ENCODE measurements at regions not wholly inside any gene's neighbourhood (a gene's known extent, or its start where the extent isn't known, plus 50 kb on each side); places are given as distances from the start of the nearest gene placed in this dataset.

DNA sequence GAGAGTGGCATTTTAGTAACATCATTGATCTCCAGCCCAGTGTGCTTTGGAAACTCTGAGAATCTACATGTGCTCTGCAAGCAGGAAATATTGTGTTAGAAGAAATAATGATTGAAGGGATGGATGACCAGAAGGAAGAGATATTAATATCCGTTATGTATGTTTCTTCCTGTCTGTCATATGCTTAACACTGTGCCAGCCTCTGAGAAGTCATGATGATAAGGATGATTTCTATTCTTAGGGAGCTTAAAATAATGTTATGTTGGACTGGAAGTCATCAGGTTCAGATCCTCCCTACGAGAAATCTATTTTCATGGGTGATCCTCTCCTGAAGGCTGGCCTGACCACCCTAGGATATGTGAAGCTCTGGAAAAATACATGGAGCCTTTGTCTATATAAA is 192.4 kb upstream of the GORAB start:
- TF ChIP-seq EZH2 (IDR thresholded peaks at IDR 0.05; ENCODE audit: low read length), result no peak
- no peak for TF ChIP-seq CTCF (optimal IDR thresholded peaks at IDR 0.05 in 1 of 3, IDR thresholded peaks at IDR 0.05 in 1 of 3, conservative IDR thresholded peaks at IDR 0.05 in 1 of 3; ENCODE audit: extremely low read depth in 1 of 3, insufficient read depth in 2 of 3, low read length in 3 of 3)
- H3K4me1 ChIP-seq (ENCODE audit: control insufficient read depth, extremely low read depth, insufficient read depth, low read length), result no peaks in the 10 kb centered on the region

GRCh38 chr1:170340308-170340707 is 191.7 kb upstream of the GORAB start:
- no peak overlapping the region for H3K4me3 ChIP-seq (ENCODE audit: control insufficient read depth in 2 of 3, extremely low read depth in 1 of 3, insufficient read depth in 2 of 3, low read depth in 1 of 3, low read length in 3 of 3)
- no peak overlapping the region for H3K4me2 ChIP-seq (ENCODE audit: control insufficient read depth, extremely low read depth, insufficient read depth, low read depth, low read length)
- no peaks in the 10 kb centered on the region for H3K79me2 ChIP-seq (ENCODE audit: control insufficient read depth, insufficient read depth, low read length)
- H3K27me3 ChIP-seq (ENCODE audit: control insufficient read depth, extremely low read depth, insufficient read depth, low read length), result no peaks in the 10 kb centered on the region
- DNase-seq (ENCODE audit: low read depth, low spot score), result no peak
- no peaks in the 10 kb centered on the region for H3K4me1 ChIP-seq (ENCODE audit: control insufficient read depth, extremely low read depth, insufficient read depth, low read length)
- H3K36me3 ChIP-seq (ENCODE audit: control insufficient read depth in 2 of 2, extremely low read depth in 1 of 2, insufficient read depth in 2 of 2, low read length in 2 of 2), result no peaks in the 10 kb centered on the region
- no peak overlapping the region for H3K9ac ChIP-seq (ENCODE audit: control insufficient read depth, extremely low read depth, insufficient read depth, low read length)
- TF ChIP-seq CTCF (optimal IDR thresholded peaks at IDR 0.05 in 1 of 3, IDR thresholded peaks at IDR 0.05 in 1 of 3, conservative IDR thresholded peaks at IDR 0.05 in 1 of 3; ENCODE audit: extremely low read depth in 1 of 3, insufficient read depth in 2 of 3, low read length in 3 of 3), result no peak
- TF ChIP-seq EZH2 (IDR thresholded peaks at IDR 0.05; ENCODE audit: low read length), result no peak
- no peak overlapping the region for H2AFZ ChIP-seq (ENCODE audit: control insufficient read depth, low read length)
- H4K20me1 ChIP-seq (ENCODE audit: control insufficient read depth, extremely low read depth, insufficient read depth, low read length), result no peaks in the 10 kb centered on the region
- no peaks in the 10 kb centered on the region for H3K9me1 ChIP-seq (ENCODE audit: control insufficient read depth, extremely low read depth, insufficient read depth, low read length)
- H3K9me3 ChIP-seq (ENCODE audit: control insufficient read depth, low read depth, low read length), result no peaks in the 10 kb centered on the region
- dilution Hi-C loops (cut with MboI; ENCODE audit: extremely low pct_ligation_motif_present, low sequenced_read_pairs), result no loop called here
- H3K27ac ChIP-seq (ENCODE audit: control insufficient read depth, insufficient read depth, low read length), result no peak overlapping the region
- FAIRE-seq, result no peak

More for the DNA sequence above, 192.4 kb upstream of the GORAB start:
- Histone ChIP-seq H4K20me1 (ENCODE audit: control insufficient read depth, extremely low read depth, insufficient read depth, low read length) (no peaks in the 10 kb centered on the region), H3K36me3 (ENCODE audit: control insufficient read depth in 2 of 2, extremely low read depth in 1 of 2, insufficient read depth in 2 of 2, low read length in 2 of 2) (no peaks in the 10 kb centered on the region), H3K9me3 (ENCODE audit: control insufficient read depth, low read depth, low read length) (no peaks in the 10 kb centered on the region), H3K79me2 (ENCODE audit: control insufficient read depth, insufficient read depth, low read length) (no peaks in the 10 kb centered on the region), H3K4me3 (ENCODE audit: control insufficient read depth in 2 of 3, extremely low read depth in 1 of 3, insufficient read depth in 2 of 3, low read depth in 1 of 3, low read length in 3 of 3) (no peak overlapping the region), H2AFZ (ENCODE audit: control insufficient read depth, low read length) (no peak overlapping the region), H3K27ac (ENCODE audit: control insufficient read depth, insufficient read depth, low read length) (no peak overlapping the region), H3K4me2 (ENCODE audit: control insufficient read depth, extremely low read depth, insufficient read depth, low read depth, low read length) (no peak overlapping the region), H3K27me3 (ENCODE audit: control insufficient read depth, extremely low read depth, insufficient read depth, low read length) (no peaks in the 10 kb centered on the region), H3K9ac (ENCODE audit: control insufficient read depth, extremely low read depth, insufficient read depth, low read length) (no peak overlapping the region), H3K9me1 (ENCODE audit: control insufficient read depth, extremely low read depth, insufficient read depth, low read length) (no peaks in the 10 kb centered on the region)
- dilution Hi-C loops (cut with MboI; ENCODE audit: extremely low pct_ligation_motif_present, low sequenced_read_pairs), result no loop called here
- DNase-seq (ENCODE audit: low read depth, low spot score), result no peak
- FAIRE-seq, result no peak

All from keratinocyte (primary cell).